Caco-2 (cell line): ENCODE measurements at regions not wholly inside any gene's neighbourhood (a gene's known extent, or its start where the extent isn't known, plus 50 kb on each side); places are given as distances from the start of the nearest gene placed in this dataset.

Source experiments
- BruUV-seq: library from RNA; stranded (reverse); fragments of 400-500 nt; replicated peaks from 2 replicates; lab custom pipeline; 2021; lab: Mats Ljungman, UMichigan
- CTCF ChIA-PET: fragments of 300-600 bp; sonication (Branson Sonifier 250); formaldehyde crosslinking; loops from one replicate; lab custom pipeline; 2022; ENCODE audit warnings: antibody characterized with exemption; lab: Charles Lee
- POLR2A ChIA-PET: fragments of 300-600 bp; sonication (Branson Sonifier 250); formaldehyde crosslinking; loops from one replicate; lab custom pipeline; 2022; ENCODE audit warnings: antibody characterized with exemption; lab: Charles Lee
- DNase-seq, 2 experiments: peaks; one replicate each; pipeline versions ENCODE4 v3.0.0 to v3.0.0-alpha.2; 2020 to 2022
- H3K27me3 ChIP-seq: replicated peaks from 2 replicates; pipeline ENCODE4 v1.6.0; 2011; ENCODE audit warnings: low read length; ENCODE audit not compliant: control insufficient read depth, insufficient read depth
- H3K36me3 ChIP-seq: 2 replicates; pipeline ENCODE4 v1.5.1; 2011; ENCODE audit warnings: low read length; ENCODE audit not compliant: control insufficient read depth, insufficient read depth
- H3K4me1 ChIP-seq: fragments of 250-450 bp; sonication (Bioruptor Pico); 2 replicates; pipeline ENCODE4 v1.5.1; 2020; ENCODE audit warnings: mild to moderate bottlenecking
- H3K4me3 ChIP-seq: 2 replicates; pipeline ENCODE4 v1.5.1; 2011; ENCODE audit warnings: low read depth, mild to moderate bottlenecking, control low read depth, low read length
- H3K9me3 ChIP-seq: fragments of 250-450 bp; sonication (Bioruptor Pico); 2 replicates; pipeline ENCODE4 v1.5.1; 2020; ENCODE audit warnings: mild to moderate bottlenecking, moderate library complexity
- H3K27ac Mint-ChIP-seq: one replicate; pipeline ENCODE4 v1.8.0; 2022; ENCODE audit warnings: mixed read lengths; ENCODE audit not compliant: unreplicated experiment
- H3K27me3 Mint-ChIP-seq: one replicate; pipeline ENCODE4 v1.8.0; 2022; ENCODE audit warnings: mixed read lengths; ENCODE audit not compliant: insufficient read depth, unreplicated experiment
- H3K36me3 Mint-ChIP-seq: one replicate; pipeline ENCODE4 v1.8.0; 2022; ENCODE audit warnings: mild to moderate bottlenecking, mixed read lengths; ENCODE audit not compliant: insufficient read depth, unreplicated experiment
- H3K4me1 Mint-ChIP-seq: one replicate; pipeline ENCODE4 v1.8.0; 2022; ENCODE audit warnings: low read depth, mixed read lengths; ENCODE audit not compliant: unreplicated experiment
- H3K4me3 Mint-ChIP-seq: one replicate; pipeline ENCODE4 v1.8.0; 2022; ENCODE audit warnings: mild to moderate bottlenecking, moderate library complexity, mixed read lengths; ENCODE audit not compliant: unreplicated experiment
- H3K9me3 Mint-ChIP-seq: one replicate; pipeline ENCODE4 v1.8.0; 2022; ENCODE audit warnings: mixed read lengths; ENCODE audit not compliant: unreplicated experiment
- intact Hi-C: fragments of 100-400 bp; cut with micrococcal nuclease; formaldehyde crosslinking; loops from one replicate; pipeline ENCODE4 v1.10.0; 2022; ENCODE audit not compliant: unreplicated experiment
- TF ChIP-seq, protein P1 (sequence below), 2 experiments: fragments of 200-600 bp in 1 of 2; IDR thresholded peaks; 1 replicate in 1 of 2; 2 replicates in 1 of 2; pipeline versions ENCODE4 v1.5.1 to v1.8.0; 2011 to 2022; ENCODE audit warnings: antibody characterized with exemption in 1 of 2, control low read depth in 1 of 2, inconsistent platforms in 1 of 2, low read depth in 1 of 2, low read length in 1 of 2, mild to moderate bottlenecking in 1 of 2, moderate library complexity in 1 of 2; ENCODE audit not compliant: insufficient read depth in 1 of 2, severe bottlenecking in 1 of 2, unreplicated experiment in 1 of 2

DNA sequence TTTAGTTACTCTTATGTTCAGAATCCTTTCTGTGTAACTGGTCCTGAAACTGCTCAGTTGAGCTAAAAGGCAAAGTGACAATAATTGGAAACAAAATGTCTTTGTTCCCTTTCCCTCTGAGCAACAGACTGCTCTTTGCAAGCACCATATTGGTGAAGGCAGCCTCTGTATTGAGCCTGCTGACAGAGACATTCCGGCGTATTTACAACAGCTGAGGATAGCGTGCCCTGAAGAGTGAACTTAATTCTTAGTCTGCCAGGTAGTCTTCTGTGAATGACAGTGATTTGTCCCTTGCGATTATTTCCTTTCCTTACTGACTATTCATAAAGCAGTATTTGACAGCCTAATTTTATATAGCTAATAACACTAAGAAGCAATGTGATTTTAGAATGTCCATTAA, 239.1 kb downstream of the CPS1 start:
- H3K27me3 ChIP-seq: no peaks in the 10 kb centered on the region
- intact Hi-C loops: no loop called here
- H3K36me3 Mint-ChIP-seq: no peaks in the 10 kb centered on the region
- no peak overlapping the region for H3K4me3 Mint-ChIP-seq
- ChIA-PET CTCF (no interaction called here), POLR2A (no interaction called here)
- H3K27me3 Mint-ChIP-seq: peaks cover 3% of the 10 kb centered on the region
- TF ChIP-seq, protein P1, sequence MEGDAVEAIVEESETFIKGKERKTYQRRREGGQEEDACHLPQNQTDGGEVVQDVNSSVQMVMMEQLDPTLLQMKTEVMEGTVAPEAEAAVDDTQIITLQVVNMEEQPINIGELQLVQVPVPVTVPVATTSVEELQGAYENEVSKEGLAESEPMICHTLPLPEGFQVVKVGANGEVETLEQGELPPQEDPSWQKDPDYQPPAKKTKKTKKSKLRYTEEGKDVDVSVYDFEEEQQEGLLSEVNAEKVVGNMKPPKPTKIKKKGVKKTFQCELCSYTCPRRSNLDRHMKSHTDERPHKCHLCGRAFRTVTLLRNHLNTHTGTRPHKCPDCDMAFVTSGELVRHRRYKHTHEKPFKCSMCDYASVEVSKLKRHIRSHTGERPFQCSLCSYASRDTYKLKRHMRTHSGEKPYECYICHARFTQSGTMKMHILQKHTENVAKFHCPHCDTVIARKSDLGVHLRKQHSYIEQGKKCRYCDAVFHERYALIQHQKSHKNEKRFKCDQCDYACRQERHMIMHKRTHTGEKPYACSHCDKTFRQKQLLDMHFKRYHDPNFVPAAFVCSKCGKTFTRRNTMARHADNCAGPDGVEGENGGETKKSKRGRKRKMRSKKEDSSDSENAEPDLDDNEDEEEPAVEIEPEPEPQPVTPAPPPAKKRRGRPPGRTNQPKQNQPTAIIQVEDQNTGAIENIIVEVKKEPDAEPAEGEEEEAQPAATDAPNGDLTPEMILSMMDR (IDR thresholded peaks at IDR 0.05; ENCODE audit: insufficient read depth in 1 of 2, low read depth in 1 of 2, low read length in 1 of 2, severe bottlenecking in 1 of 2, unreplicated experiment in 1 of 2): no peak
- H3K4me3 ChIP-seq: no peak overlapping the region
- H3K9me3 ChIP-seq: no peaks in the 10 kb centered on the region
- no peaks in the 10 kb centered on the region for H3K36me3 ChIP-seq
- no TSS peak for BruUV-seq
- H3K4me1 Mint-ChIP-seq: no peaks in the 10 kb centered on the region
- no peak for DNase-seq
- H3K27ac Mint-ChIP-seq: no peak overlapping the region
- no peaks in the 10 kb centered on the region for H3K9me3 Mint-ChIP-seq
- H3K4me1 ChIP-seq: no peaks in the 10 kb centered on the region

DNA sequence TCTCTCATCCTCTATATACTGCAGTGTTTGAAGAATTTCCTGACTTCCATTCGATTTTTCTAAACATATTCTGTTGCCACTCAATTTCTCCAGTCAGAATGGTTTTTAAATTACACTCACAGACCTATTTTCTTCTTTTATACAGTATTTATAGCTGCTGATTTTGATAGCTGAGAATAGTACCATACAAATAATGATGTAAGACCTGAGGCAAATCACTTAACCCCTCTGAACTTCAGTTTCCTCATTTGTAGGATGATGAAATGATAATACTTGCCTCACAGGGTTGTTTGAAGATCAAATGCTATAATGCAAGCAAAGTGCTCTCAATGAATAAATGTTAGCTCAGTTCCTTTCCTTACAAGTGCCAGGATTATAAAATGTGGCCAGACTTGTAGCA, 241.8 kb downstream of the CPS1 start:
- H3K27me3 ChIP-seq: no peaks in the 10 kb centered on the region
- TF ChIP-seq, protein P1 (IDR thresholded peaks at IDR 0.05; ENCODE audit: insufficient read depth in 1 of 2, low read depth in 1 of 2, low read length in 1 of 2, severe bottlenecking in 1 of 2, unreplicated experiment in 1 of 2): no peak
- H3K4me1 ChIP-seq: no peaks in the 10 kb centered on the region
- Mint-ChIP-seq H3K27me3 (peaks cover 7% of the 10 kb centered on the region), H3K9me3 (no peaks in the 10 kb centered on the region), H3K4me3 (no peak overlapping the region), H3K36me3 (no peaks in the 10 kb centered on the region), H3K4me1 (no peaks in the 10 kb centered on the region), H3K27ac (no peak overlapping the region)
- intact Hi-C loops: no loop called here
- H3K9me3 ChIP-seq: no peaks in the 10 kb centered on the region
- no peak overlapping the region for H3K4me3 ChIP-seq
- no TSS peak for BruUV-seq
- H3K36me3 ChIP-seq: no peaks in the 10 kb centered on the region
- DNase-seq: no peak
- POLR2A ChIA-PET: no interaction called here
- CTCF ChIA-PET: no interaction called here

DNA sequence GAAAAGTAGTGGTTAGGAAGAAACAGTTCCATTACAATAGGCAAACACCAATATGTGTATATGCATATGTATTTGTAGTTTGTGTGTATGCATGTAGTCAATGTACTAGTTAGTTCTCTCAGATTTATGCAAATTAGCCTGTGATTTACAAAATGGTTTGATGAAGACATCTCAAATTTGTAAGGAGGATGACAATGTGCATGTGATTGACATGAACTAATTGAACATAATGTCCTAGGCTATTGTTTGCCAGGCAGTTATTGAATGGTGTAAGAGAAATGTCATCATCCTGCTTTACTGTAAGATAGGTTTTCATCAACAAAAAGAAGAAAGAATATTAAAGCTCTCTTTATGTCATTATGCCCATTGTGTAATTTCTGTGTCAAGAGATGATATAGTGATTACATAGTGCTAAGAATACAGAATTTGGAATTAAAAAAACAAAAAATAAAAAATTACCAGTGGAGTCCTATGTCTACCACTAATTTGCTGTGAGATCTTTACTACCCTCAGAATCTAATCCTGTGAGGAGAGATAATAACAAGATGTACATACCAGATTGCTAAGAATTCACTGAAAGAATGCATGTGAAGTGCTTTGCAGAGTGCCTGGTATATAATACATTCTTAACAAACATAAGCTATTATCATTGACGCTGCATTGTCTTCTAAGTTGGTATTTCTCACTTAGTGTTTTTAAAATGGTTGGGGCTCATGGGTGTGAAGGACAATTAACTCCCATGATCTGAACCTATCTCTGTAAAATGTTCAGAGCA, 258.0 kb downstream of the CPS1 start:
- Histone ChIP-seq H3K4me3 (no peak overlapping the region), H3K36me3 (no peaks in the 10 kb centered on the region), H3K9me3 (no peaks in the 10 kb centered on the region), H3K4me1 (no peaks in the 10 kb centered on the region), H3K27me3 (no peaks in the 10 kb centered on the region)
- H3K4me3 Mint-ChIP-seq: no peak overlapping the region
- intact Hi-C loops: no loop called here
- H3K4me1 Mint-ChIP-seq: no peaks in the 10 kb centered on the region
- no peaks in the 10 kb centered on the region for H3K36me3 Mint-ChIP-seq
- no peak for DNase-seq
- BruUV-seq: no TSS peak
- CTCF ChIA-PET: no interaction called here
- POLR2A ChIA-PET: no interaction called here
- no peaks in the 10 kb centered on the region for H3K27me3 Mint-ChIP-seq
- no peaks in the 10 kb centered on the region for H3K9me3 Mint-ChIP-seq
- TF ChIP-seq, protein P1 (IDR thresholded peaks at IDR 0.05; ENCODE audit: insufficient read depth in 1 of 2, low read depth in 1 of 2, low read length in 1 of 2, severe bottlenecking in 1 of 2, unreplicated experiment in 1 of 2): no peak
- no peak overlapping the region for H3K27ac Mint-ChIP-seq
